Lower leg skin (tissue), 4 donors: ENCODE measurements at regions not wholly inside any gene's neighbourhood (a gene's known extent, or its start where the extent isn't known, plus 50 kb on each side); places are given as distances from the start of the nearest gene placed in this dataset.

Source experiments
- DNase-seq, 2 donors: peaks; one replicate each; pipeline ENCODE4 v3.0.0-alpha.2; 2019; ENCODE audit warnings: low spot score in 2 of 2
- H3K4me3 ChIP-seq: fragments of 200-600 bp; sonication (generic); 2 replicates; pipeline ENCODE4 v1.5.1; 2017; ENCODE audit warnings: mild to moderate bottlenecking, low read depth; ENCODE audit not compliant: poor library complexity, severe bottlenecking
- POLR2A ChIP-seq, 2 donors: fragments of 450-650 bp; IDR thresholded peaks; one replicate each; pipeline ENCODE4 v1.6.1; 2016 to 2017; ENCODE audit warnings: antibody characterized with exemption in 2 of 2, mild to moderate bottlenecking in 1 of 2, moderate library complexity in 1 of 2
- WGBS, 2 donors: methylation state at CpG; one replicate each; pipeline ENCODE4 v1.1.5; 2018; 5-methylcytosine and 5-hydroxymethylcytosine counted together
- intact Hi-C: fragments of 100-400 bp; cut with DNase I; formaldehyde crosslinking; loops from one replicate; pipeline ENCODE4 v1.15.0; 2023; ENCODE audit warnings: low total_unique reads
- TF ChIP-seq, protein P1 (sequence below), 3 donors: fragments of 450-650 bp; IDR thresholded peaks; one replicate each; pipeline ENCODE4 v1.5.1; 2016; ENCODE audit warnings: antibody characterized with exemption in 3 of 3, mild to moderate bottlenecking in 3 of 3, moderate library complexity in 2 of 3

DNA sequence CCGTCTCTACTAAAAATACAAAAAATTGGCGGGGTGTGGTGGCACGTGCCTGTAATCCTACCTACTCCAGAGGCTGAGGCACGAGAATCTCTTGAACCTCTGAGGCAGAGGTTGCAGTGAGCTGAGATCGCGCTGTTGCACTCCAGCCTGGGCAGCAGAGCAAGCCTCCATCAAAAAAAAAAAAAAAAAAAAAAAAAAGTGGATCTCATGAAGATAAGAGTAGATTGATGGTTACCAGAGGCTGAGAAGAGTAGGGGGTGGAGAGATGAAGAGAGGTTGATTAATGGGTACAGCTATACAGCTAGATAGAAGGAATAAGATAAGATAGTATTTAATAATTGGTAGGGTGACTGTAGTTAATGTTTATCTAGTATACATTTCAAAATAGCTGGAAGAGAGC is 65.9 kb upstream of the LRRC3B start:
- intact Hi-C loops = no loop called here
- no peak for DNase-seq
- 85 to 94% methylated on average over 6 of the region's 6 CpGs for WGBS, 2 donors
- no peak overlapping the region for H3K4me3 ChIP-seq
- no peak for TF ChIP-seq POLR2A (IDR thresholded peaks at IDR 0.05)
- TF ChIP-seq, protein P1, sequence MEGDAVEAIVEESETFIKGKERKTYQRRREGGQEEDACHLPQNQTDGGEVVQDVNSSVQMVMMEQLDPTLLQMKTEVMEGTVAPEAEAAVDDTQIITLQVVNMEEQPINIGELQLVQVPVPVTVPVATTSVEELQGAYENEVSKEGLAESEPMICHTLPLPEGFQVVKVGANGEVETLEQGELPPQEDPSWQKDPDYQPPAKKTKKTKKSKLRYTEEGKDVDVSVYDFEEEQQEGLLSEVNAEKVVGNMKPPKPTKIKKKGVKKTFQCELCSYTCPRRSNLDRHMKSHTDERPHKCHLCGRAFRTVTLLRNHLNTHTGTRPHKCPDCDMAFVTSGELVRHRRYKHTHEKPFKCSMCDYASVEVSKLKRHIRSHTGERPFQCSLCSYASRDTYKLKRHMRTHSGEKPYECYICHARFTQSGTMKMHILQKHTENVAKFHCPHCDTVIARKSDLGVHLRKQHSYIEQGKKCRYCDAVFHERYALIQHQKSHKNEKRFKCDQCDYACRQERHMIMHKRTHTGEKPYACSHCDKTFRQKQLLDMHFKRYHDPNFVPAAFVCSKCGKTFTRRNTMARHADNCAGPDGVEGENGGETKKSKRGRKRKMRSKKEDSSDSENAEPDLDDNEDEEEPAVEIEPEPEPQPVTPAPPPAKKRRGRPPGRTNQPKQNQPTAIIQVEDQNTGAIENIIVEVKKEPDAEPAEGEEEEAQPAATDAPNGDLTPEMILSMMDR (IDR thresholded peaks at IDR 0.05) = no peak

- no peak overlapping the region for H3K4me3 ChIP-seq
- WGBS, 2 donors = 100% methylated on average over 1 of the region's 1 CpG
- DNase-seq = no peak
- intact Hi-C loops = no loop called here
- TF ChIP-seq, protein P1 (IDR thresholded peaks at IDR 0.05) = no peak
- no peak for TF ChIP-seq POLR2A (IDR thresholded peaks at IDR 0.05)
Observed at GRCh38 chr3:26558257-26558656, 64.3 kb upstream of the LRRC3B start.

DNA sequence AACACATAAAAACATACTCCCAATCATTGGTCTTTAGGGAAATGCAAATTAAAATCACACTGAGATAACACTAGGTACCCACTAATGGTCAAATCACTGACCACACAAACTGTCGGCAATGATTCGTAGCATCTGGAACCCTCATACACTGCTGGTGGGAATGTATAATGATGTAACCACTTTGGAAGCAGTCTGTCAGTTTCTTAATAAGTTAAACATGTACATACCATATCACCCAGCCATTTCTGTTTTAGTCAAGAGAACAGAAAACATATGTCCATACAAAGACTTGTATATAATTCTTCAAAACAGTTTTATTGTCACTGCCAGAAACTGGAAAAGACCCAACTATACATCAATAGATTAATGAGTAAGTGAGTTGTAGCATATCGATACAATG is 63.3 kb upstream of the LRRC3B start:
- no peak for DNase-seq
- intact Hi-C loops = no loop called here
- no peak for TF ChIP-seq POLR2A (IDR thresholded peaks at IDR 0.05)
- TF ChIP-seq, protein P1 (IDR thresholded peaks at IDR 0.05) = no peak
- 59 to 72% methylated on average over 3 of the region's 3 CpGs for WGBS, 2 donors
- H3K4me3 ChIP-seq = no peak overlapping the region

GRCh38 chr3:26560081-26560480 is 62.5 kb upstream of the LRRC3B start:
- H3K4me3 ChIP-seq = no peak overlapping the region
- intact Hi-C loops = no loop called here
- DNase-seq = no peak
- WGBS, 2 donors = 63 to 72% methylated on average over 1 of the region's 1 CpG
- TF ChIP-seq POLR2A (IDR thresholded peaks at IDR 0.05) = no peak
- TF ChIP-seq, protein P1 (IDR thresholded peaks at IDR 0.05) = no peak

DNA sequence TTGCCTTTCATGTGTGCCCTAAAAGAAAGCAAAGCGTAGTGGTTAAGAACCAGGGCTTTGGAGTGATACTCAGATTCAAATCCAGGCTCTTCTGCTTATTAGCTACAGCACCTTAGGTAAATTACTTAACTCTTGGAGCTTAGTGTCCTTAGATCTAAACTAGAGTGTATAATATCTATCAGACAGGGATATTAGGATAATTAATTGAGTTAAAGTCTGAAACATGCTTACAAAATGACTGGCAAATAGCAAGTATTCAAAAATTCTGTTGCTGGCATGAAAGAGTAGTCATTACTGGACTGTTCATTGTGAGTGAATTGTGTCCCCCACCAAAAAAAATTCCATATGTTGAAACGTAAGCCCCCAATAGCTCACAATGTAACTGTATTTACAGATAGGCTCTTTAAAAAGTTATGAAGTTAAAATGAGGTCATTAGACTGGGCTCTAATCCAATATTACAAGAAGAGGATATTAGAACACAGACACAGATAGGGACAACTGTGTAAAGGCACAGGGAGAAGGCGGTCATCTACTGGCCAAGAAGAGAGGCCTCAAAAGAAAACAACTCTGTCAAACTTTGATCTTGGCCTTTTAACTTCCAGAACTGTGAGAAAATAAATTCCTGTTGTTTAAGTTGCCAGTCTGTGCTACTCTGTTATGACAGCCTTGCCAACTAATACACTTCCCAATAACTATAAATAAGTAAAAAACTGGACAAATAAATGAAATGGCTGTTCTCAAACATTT is 60.4 kb upstream of the LRRC3B start:
- H3K4me3 ChIP-seq = no peak overlapping the region
- intact Hi-C loops = no loop called here
- DNase-seq = no peak
- no peak for TF ChIP-seq POLR2A (IDR thresholded peaks at IDR 0.05)
- TF ChIP-seq, protein P1 (IDR thresholded peaks at IDR 0.05) = no peak
- 63% methylated on average over 3 of the region's 3 CpGs for WGBS, 2 donors
